ENCODE measurements at regions not wholly inside any gene's neighbourhood (a gene's known extent, or its start where the extent isn't known, plus 50 kb on each side); places are given as distances from the start of the nearest gene placed in this dataset.
A peak's percentile ranks its signal among the peaks of the same experiment; 100 is the strongest.

DNA sequence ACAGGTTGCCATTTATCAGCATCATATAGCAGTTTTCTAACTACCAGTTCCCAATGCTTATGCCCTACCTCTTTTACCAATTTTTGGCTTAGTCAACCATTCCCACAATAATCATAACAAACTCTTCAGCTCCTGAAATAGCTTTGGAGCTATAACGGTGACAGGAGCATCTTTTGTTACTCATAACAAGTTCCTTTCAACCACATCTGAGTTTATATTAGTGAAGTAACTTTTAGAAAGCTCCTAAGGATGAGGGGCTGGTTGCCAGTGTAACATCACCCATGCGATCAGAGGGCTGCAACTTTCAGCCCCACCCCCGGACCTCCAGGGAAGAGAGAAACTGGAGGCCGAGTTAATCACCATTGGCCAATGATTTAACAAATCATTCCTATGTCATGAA, 495.3 kb upstream of the RASGRP1 start:
- no peak for DNase-seq (ENCODE audit: extremely low read depth, low read depth, low spot score)

DNA sequence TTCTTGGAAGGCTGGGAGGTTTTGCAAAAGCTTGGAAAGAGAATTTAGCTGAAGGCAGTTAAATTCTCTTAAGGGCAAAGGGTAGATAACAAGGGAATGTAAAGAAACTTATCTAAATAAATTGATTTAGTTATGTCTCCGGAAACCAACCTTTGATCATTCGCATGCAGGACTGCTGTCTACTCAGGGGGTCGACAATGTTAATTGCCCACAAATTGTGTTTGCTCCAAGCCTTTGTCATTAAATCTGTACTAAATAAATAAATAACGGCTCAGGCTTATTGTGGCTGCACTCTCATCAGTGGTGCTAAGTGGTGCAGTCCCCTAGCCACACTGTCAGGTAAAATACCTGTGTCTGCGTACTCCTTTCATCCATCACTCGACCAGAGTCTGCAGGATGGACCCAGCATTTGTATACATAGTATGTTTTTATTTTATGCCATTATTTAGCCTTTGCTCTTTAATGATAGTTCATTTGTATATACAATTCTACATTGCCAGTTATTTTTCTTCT, 497.4 kb upstream of the RASGRP1 start:
- DNase-seq (ENCODE audit: extremely low read depth, low read depth, low spot score): no peak

DNA sequence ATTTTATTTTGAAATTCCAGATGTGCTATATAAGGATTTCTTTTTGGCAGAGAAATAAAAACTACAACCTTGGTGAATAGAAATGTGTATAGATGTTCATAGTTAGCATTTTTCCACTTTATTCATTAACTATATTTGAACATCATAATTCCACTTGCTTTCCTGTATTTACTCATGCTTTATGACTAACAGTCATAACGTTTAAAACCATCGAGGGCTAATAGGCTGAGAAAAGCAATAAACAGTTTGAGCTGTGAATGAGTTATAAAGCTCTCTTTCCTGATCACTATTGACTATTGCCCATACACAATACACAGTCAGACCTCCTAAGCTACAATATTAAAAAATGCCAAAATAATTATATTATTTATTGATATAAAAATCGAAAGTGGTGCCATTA, 502.1 kb upstream of the RASGRP1 start:
- DNase-seq (ENCODE audit: extremely low read depth, low read depth, low spot score): no peak

DNA sequence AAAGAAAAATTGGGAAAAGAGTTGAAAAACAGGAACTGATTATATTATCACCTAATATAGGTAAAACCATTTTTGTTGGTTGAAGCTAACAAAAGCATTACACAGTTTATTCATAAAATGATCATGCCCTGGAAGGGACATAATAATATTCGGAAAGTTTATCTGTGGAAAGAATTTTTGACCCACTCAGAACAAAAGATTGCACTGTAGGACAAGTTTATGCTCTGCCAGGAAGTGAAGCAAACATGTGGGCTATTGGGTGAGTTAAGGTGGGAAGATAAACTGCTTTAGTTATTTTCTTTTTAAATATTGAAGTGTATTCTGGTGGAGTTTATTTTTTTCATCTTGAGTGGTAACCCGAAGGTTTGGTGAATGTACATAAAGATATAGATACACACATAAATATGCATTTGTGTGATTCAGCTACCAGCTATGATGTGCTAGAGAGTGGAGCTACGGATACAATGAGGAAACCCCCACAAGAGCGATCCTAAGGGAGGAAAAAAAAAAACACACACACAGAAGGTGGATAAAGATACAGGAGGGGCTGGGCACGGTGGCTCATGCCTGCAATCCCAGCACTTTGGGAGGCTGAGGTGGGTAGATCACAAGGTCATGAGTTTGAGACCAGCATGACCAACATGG, 506.4 kb upstream of the THBS1 start:
- no peak for DNase-seq (ENCODE audit: extremely low read depth, low read depth, low spot score)

DNA sequence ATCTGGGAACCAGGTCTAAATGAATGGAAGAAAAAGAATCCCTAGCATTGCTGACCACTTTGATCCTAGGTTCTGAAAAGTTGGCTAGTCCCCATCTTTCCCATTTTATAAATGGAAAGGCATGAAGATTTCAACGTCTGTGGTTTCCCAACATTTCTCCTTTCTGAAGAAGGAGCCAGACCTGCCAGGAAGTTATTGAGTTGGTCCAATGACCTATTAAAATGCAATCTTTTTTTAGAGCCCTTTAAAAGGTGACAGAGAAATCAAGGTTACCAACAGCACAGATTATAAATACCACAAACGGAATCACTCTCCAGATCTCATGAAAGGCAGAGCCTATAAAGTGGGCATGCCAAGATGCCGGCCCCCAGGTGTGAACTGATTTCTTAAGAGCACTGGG, 505.6 kb upstream of the THBS1 start:
- no peak for DNase-seq (ENCODE audit: extremely low read depth, low read depth, low spot score)

DNA sequence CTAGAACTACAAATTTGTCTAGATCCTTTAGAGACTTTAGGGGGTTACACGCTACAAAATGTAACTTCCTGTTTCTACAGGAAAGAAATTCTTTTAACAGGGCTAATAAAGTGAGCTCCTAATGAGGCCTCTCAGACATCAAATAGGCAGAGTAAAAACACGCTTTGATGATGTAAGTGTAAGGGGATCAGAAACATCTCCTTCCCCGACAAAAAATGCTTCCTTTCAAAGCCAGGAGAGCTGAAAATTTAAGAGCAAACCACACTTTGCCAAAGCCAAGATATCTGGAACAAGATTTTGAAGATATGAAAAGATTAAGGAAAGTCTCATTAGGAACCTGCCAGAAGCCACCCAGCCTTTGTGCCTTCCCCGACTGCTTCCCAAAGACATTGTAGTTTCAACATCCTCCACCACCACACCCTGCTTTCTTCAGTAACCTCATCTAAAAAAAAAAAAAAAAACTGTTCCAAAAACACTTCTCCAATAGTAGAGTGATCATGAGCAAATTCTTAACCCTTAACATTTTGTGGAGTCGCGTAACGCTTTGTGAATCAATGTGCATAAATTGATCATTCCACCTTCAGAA, 505.0 kb upstream of the THBS1 start:
- no peak for DNase-seq (ENCODE audit: extremely low read depth, low read depth, low spot score)

DNA sequence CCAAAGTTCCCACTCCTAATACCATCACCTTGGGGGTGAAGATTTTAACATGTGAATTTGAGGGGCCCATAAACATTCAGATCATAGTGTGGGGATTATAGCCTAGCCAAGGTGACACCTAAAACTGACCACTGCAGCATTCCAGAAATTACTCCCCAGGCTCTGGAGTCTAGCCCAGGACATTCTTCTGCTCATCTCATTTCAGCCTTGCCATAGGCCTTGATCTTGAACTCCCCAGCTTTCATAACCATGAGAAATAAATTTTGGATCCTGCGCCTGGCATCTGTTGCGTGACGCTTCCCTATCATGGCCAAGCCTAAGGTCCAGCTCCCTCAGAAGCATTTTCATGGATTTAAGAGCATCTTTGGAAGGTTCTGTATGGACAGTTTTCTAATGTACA, 502.9 kb upstream of the THBS1 start:
- DNase-seq (ENCODE audit: extremely low read depth, low read depth, low spot score): no peak

DNA sequence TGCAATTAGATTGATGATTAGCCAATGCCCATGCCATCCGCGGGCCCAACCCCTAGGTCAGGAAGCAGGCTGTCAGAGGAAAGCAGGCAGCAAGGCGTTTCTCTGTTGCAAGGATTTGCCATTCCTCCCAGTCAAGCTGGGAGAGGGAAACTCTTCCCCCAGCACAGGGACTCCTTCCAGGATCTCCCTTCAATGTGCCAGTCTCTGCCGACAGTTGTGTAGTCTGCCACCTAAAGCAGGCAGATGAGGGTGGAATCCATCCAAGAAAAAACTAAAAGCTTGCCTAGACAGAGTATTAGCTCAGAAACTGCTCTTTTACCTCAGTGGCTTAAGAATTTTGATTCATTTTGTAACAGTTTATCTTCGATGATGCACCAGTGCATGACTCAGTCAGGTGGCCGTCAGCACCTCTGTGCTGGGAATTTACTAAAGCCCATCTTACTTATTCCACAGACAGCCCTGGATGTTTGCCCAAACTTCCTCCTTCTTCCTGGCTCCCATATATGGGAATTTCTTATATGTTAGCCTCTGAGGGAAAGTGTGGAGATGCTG, 501.5 kb upstream of the THBS1 start:
- DNase-seq (ENCODE audit: extremely low read depth, low read depth, low spot score): peak; percentile 73

DNA sequence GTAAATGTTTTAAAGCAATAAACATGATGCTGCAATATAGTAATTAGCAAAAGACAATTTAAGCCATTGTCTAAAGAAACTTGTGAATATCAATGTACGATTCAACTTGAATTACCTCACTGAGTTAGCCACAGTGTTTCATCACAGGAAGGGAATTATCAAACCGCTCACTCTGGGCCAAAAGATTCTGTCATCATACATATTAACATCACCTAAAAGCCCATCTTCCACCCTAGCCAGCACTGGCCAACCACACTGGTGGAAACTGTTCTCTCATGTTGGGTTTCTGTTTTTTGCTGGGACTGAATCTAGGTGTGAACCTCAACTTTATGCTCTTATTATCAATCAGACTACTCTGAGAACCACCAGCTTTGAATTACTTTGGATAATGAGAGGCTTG, 497.7 kb upstream of the THBS1 start:
- DNase-seq (ENCODE audit: extremely low read depth, low read depth, low spot score): no peak

DNA sequence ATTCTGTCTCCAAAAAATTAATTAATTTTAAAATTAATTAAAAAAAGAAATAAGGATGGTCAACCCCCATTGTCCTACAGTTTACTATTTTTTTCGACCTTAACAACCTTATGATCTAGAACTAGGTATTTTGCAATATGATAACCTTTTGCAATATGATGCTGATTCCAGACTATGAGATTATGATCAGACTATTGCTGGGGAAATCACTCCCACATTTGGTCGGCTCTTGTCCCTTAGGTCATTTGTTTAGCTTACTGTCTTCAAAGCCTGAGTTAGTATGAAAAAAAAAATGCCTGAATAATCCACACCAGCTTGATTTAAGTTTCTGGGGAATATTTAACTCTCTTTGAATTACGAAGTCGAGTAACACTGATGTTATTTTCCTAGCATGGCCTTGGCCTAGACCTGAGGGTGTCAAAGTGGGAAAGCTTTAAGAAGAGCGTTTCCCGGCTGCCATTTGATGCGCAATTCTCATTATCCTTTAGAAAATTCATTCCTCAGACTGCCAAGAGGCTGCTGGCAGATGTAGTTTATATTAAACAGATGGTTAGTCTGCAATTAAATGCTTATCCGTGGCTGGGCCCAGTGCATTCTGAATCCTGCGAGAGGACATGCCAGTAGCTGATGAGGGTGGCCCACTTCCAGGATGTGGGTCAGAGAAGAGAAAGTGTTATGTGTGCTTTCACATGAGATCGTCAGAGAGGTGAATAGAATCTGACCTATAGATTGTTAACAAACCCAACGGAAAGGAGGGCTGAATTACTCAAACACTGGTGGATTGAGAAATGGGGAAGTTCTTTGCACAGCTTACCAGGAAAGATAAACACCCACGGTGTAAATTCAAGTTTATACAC, 496.0 kb upstream of the THBS1 start:
- DNase-seq (ENCODE audit: extremely low read depth, low read depth, low spot score): no peak

DNA sequence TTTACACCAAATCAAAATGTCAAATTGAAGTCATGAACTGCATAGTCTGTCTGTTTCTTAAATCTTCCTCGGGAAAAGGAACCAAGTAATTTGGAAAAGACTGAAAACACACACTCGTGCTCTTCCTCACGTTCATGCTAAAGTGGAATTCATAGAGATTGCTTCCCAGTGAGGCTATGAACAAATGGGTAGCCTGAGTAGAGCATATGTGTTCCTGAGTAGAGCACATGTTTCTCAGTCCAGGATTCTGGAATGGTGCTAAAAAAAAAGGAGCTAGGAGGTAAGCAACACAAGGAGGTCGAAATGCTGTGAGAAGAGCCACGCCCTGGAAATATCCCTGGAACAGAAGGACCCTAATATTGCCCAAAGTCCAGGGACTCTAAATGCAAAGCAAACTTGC, 494.2 kb upstream of the THBS1 start:
- DNase-seq (ENCODE audit: extremely low read depth, low read depth, low spot score): no peak

DNA sequence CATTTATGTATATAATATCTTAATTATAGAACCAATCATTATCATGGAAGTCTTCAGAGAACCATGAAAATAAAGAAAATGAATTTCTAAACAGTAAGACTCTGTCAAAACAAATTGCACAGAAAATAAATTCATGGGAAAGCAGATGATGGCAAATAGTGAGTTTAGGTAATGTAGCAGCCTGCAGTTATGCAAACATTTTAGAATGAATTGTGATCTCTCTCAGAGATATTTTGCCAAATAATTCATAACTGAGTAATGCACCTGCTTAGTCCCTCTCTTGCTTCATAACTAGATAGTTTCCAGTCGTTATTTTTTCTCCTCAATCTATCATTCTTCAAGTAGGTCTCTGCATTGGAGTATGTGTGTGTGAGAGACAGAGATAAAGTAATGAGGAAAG, 492.7 kb upstream of the THBS1 start:
- DNase-seq (ENCODE audit: extremely low read depth, low read depth, low spot score): no peak

DNA sequence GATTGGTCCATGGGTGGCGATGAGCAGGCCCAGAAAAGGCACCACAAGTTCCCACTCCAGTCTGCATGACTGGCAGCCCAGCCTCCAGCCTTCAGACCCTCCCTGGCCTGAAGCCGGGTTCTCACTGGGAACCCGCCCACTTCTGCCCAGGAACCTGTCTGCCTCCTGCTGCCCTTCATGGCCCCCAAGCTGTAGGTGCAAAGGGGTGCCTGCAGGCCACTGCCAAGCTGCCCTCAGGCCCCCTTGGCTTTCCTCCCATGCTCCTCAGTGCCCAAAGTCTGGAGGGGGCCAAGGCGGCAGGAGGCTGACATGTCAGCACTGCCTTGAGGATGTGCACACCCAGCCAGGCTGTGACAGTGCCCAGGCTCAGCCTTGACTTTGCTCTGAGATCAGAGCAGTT, 488.5 kb upstream of the THBS1 start:
- no peak for DNase-seq (ENCODE audit: extremely low read depth, low read depth, low spot score)

DNA sequence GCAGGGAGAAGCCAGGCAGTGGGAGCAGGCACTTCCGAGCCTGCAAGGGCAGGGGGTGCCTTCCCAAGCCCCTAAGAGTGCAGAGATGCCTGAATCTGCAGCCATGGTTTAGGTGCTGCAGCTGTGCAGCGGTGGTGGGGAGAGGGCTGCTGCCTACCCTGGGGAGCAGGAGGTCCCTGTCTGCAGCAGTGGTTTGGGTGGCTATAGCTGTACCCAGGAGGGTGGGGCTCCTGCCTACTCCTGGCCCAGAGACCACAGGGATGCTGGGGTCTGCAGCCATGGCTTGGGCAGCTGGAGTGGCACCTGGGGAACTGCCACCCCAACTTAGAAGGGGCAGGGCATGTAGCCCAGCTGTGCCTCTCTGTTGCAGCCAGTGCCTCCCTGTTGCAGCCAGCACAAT, 488.1 kb upstream of the THBS1 start:
- no peak for DNase-seq (ENCODE audit: extremely low read depth, low read depth, low spot score)

DNA sequence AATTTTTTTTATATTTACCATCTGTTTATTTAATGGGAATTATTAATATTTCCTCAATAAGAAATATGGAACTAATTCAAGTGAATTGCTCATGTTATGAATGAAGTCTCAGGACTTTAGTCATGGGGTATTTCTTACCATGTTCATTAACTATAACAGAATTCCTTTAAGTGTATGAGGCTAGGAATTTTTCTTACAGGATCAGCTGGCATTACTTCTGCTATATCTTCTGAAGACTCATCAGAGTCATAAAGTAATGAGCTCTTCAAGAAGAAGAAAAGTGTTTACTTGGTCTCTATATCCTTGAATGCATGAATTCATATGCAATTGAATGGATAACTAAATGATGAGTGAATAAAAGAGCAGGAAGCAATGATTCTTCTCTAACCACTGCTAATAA, 486.8 kb upstream of the THBS1 start:
- no peak for DNase-seq (ENCODE audit: extremely low read depth, low read depth, low spot score)

DNA sequence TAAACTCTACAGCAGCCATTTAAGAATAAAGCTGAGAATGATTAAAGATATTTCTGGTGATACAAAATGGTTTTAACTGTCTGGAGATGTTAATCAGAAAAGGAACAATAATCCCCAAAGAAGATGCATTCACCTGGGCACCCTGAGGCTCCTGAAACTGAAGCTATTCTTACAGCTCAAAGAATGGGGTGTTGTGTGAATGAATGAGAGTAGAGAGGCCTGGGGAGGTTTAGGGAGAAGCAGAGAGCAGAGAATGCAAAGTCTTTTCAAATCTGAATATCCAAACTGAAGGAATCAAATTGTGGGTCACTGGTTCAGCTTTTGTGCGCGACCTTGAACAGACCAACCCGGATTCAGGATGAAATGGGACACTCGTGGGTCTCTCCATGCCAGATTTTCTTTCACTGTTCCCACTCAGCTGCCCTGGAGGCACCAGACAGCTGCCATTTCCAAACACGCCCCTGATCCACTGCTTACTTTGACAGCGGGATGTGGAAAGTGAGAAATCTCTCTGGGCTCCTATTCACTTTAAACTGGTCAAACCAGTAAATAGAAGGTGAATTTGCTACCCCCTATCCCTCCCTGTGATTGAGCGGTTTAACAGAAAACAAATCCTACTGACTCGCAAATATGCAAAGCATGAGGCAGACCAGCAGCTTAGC, 485.5 kb upstream of the THBS1 start:
- no peak for DNase-seq (ENCODE audit: extremely low read depth, low read depth, low spot score)

DNA sequence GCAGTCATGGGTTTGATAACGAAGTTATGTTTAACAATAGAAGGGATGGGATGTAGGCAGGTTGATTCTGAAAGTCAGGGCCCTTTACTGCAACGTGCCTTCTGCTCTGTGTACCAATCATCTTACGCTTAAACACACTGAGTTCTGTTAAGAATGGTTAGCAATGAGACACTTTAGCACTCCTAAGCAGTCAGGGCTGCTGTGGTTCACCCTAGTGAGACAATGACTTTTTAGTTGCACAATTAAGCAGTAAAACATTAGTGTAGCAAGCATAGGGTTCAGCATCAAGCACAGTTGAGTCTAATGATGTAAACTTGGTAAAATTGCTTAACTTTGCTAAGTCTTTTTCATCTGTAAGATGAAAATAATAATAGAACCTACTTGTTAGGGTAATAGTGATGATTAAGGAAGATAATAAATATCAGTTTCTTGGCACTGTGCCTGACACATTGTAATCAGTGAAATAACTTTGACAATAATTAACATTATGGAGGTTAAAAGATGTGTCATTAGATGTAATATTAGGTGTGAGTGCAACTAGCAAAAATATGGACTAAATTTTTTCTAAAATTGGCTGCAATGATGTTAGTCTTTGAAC, 484.2 kb upstream of the THBS1 start:
- no peak for DNase-seq (ENCODE audit: extremely low read depth, low read depth, low spot score)

DNA sequence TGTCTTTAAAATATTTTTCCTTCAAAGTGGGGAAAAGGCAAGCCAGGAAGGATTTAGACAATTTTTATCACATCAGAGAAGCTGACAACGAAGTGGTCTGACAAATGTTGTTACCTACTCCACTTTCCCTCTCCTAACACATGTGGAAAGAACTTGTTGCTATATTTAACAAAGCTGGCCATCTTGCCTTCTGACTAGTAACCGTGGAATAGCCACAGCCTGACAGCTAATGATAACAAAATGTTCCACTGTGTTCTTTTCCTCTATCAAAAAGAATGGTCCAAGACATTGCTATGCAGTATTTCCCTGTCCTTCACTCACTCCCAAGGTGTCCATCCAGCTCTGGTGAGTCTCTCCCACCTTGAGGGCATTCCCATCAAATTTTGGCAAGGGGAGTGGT, 481.4 kb upstream of the THBS1 start:
- DNase-seq (ENCODE audit: extremely low read depth, low read depth, low spot score): no peak

DNA sequence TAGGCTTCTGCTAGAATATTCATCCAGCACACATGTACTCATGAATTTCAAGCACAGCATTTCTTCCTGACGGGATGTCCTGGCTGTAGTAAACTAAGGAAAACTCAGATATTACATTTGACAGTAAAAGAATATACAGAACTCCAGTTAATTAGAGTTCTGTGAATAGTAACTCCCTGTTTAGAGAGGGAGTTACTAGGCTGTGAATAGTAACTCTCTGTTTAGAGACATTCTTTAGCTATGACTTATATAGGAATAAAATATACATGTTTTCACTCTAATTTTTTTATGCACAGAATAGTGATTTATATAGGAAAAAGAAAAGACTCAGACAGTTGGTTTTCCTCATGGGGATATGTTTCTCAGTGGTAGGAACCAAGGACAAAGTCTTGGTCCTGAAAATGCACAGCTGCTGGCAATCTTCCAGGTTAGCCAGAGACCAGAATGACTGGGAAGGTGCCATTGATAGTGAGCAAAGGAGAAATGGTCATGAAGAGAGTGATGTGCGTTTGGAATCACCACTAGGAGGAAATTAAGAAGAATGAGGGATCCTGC, 480.7 kb upstream of the THBS1 start:
- no peak for DNase-seq (ENCODE audit: extremely low read depth, low read depth, low spot score)

DNA sequence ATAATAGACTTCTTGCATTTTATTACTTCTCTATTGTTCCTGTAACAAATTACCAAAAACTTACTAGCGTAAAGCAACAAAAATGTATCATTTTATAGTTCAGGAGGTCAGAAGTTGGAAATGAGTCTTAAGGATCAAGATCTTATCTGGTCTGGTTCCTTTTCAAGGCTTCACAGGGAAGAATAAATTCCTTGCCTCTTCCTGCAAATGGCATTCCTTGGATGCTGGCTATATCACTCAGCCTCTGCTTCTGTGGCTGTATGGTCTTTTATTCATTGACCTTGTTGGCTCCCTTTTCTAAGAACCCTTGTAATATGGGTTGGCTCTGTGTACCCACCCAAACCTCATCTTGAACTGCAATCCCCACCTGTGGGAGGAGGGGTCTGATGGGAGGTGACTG, 478.4 kb upstream of the THBS1 start:
- no peak for DNase-seq (ENCODE audit: extremely low read depth, low read depth, low spot score)
